GM19043 (cell line): ENCODE measurements at regions not wholly inside any gene's neighbourhood (a gene's known extent, or its start where the extent isn't known, plus 50 kb on each side); places are given as distances from the start of the nearest gene placed in this dataset.

ENCODE experiments used
- ATAC-seq: cut with Tn5 transposase; IDR thresholded peaks from one replicate; pipeline ENCODE4 v1.9.1; 2021; ENCODE audit warnings: low read depth; ENCODE audit not compliant: unreplicated experiment

DNA sequence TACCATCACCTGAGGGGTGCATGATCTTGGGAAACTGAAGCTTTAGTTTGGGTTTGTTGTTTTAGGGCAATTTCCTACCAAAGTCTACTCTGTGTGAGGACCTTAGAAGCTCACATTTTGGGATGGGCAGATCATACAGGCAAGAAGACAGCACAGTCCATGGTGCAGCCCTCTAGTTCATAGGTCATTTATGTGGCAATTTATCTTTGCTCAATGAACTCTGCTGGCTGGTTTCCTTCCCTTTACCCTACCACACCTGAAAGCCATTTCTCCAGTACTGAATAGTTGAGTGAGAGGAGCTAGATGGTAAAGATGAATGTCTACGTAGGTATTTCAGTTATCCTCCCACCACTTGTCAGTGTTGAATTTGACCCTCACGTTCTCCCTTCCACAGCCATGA lies 87.5 kb upstream of the KLF12 start:
- ATAC-seq = no peak

DNA sequence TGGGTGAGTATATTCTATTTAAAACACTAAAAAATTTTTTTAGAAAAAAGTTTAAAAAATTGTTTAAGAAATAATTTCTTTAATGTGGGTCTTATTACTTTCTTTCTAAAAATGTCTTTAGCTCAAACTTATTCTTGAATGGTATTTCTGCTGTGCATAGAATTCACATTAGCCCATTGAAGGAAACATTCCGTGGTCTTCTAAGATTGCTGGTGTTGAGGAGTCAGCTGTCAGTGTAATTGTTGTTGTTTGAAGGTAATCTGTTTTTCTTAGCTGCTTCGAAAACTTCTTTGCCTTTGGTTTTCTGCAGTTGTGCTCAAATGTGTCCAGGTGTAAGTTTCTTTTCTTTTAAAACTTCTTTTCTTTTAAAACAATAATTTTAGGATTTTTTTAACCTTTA lies 85.4 kb upstream of the KLF12 start:
- ATAC-seq = no peak

DNA sequence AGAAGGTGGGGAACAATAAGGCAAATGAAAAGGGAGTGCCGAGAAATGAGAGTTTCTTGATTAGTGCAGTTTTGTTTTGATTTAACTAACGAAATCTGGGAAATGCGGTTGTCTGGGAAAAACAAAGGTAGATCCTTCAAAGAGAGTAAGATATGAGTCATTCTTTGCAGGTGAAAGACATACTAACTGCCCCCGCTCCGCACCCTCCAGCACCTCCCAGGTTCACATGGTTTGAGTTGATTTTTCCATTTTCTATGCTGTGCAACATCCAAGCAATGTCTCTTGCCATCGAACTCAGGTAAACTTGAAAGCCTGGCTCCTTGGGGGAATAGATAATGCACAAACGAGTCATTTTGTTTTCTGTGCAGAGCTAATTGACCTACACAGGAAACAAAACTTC lies 84.1 kb upstream of the KLF12 start:
- ATAC-seq = no peak

DNA sequence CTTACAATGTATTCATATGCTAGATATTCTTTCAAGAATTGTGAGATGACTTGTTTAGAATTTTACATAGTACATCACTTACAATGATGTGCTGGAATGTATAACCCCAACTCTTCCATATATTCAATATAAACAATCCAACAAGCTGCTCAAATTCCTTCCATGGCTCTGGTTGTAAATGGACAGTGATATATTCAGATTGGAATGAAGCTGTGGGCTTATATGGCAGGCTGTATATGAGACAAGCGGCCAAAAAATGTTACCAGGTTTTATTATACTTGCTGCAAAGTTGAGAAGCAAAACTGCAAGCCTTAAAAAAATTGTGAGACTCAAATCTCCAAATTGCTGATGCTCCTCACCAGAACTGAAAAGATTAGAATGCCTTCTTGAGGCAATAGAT lies 83.6 kb upstream of the KLF12 start:
- no peak for ATAC-seq

DNA sequence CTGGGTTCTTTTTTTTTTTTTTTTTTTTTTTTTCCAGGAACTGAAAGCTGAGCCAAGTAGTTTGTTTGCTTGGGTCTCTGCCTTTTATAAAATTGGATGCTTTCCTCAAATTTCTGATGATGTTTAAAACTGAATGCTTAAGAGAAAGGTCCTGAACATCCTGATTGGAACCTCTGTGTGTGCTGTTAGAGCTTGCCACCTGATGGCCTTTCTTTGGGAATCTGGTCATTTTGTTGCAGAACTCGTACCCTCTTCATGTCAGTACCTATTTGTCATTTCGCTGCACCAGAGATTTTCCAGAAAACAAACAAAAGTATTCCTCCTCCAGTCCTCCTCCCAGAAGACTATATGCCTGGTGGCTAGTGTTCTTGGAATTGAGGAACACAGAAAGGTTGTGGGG lies 81.2 kb upstream of the KLF12 start:
- no peak for ATAC-seq

DNA sequence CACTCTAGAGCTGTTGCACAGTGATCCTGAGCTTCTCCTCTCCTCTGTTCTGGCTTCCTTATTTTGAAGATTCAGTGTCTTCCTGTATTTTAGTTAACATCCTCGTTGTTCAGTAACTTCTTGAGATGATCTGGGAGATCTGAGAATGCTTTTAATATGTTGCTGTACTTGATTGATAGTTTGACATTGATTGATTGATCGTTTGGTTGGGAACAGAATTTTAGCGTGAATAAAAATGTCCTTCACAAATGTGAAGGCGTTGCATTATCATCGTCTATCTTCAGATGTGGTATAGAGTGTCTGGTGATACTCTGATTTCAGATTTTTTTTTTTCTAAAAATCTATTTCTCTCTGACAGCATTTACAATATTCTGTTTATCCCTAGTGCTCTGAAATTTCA lies 80.1 kb upstream of the KLF12 start:
- ATAC-seq = no peak

DNA sequence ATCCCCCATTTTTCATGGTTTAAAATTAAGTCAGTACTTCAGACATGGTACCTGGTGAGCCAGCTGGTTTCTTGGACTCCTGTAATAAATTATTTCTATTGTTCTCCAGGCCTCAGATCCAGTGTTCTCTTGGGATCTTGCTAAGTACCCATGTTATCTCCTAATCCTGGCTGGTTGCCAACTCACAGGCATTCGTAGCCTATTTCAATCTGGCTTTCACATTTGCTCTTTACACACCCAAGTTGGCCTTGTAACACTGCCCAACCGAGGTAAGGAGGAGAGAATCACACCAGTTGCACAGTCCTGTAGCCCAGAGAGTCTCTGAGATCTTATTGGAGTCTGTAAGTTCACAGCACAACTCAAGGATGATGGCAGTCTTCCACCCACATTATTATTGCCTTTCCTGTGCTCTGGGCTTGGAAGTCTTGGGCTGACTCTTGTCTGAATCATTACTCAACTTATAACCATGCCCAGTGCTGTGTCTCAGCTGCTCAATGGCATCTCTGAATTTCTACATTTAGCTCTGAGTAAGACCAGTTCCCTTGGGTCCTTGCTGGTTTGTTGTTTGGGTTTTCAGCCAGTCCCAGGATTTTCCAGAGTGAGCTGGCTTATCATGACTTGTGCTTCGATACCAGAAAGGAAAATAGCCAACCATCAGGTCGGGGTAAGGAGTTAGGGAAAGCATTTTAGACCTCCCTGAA lies 76.6 kb upstream of the KLF12 start:
- ATAC-seq = no peak

DNA sequence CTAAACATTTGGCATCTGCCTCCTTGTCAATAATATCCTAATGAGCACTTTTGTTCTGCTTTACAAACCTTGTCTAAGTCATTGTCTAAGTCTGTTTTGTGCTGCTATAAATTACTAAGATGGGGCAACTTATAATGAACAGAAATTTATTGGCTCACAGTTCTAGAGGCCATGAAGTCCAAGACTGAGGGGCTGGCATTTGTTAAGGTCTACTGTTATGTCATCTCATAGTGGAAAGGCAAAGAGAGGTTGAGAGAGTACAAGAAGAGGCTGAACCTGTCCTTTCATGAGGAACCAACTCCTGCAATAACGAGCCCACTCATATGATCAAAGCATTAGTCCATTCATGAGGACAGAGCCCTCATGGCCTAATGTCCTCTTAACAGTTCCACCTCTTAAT lies 72.7 kb upstream of the KLF12 start:
- ATAC-seq = no peak

DNA sequence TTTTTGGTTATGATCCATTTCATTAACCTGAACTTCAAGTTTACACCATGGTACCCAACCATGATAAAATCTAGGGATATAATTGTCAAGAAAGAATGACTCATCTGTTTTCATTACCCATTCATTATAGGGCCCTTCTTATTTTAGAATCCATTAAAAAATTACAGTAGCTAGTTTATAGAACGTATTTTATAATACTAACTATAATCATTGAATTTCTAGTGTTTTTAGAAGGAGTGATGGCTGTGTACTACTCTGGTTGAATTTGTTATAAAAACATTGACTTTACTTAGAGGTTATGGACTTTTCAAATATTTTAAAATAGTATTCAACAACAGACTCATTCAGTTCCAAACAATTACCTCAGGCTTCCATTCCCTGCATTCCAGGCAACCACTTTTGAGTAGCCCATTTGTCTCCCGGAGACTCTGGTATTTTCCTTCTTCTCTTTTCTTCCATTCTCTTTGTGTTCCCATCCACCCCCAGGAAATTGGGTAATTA lies 71.9 kb upstream of the KLF12 start:
- ATAC-seq = no peak

DNA sequence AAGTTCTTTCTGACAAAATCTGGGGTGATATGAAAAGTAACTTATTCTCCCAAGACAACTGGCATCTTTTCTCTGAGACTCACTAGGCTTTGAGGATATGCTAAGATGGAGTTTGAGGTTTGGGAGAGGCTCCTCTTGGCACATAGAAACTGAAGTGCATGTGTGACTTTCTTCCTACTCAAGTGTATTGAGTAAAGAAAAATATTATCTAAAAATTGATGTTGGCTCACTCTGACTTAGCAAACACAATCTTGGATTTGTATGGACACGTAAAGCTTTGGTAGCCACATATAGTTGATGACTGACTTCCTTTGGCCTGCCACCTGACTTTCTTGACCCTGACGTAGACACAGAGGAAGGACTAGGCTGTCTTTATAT lies 71.1 kb upstream of the KLF12 start:
- no peak for ATAC-seq

DNA sequence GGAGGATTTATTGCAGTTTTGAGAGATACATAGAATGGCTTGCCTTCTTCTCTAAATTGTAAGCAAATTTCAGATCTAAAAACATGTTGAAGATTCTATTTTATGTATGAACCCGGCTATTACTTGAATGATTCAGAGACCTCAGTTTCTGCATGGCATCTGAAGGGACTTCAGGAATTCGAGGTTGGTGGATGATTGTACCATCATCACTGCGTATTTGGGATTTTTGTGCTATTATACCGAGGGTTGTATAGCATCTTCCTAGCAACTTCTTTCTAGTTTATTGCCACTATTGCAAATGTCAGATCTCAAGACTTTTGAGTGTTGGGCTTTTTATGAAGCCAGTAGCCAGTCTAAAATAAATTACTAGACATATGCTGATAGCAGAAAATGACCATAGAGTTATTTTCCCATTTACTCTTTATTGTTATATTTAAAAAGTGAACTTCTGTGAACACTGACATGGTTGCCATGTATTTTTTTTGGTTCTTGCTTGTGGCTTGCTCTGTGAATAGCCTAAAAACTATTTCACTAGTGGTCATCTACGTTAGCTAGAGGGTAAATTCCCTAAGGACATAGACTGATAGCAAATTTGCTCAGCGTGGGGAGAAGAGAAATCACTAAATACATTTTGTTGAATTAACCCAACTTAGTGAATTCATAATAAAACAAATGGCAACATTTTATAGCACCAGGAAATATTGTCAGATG lies 70.6 kb upstream of the KLF12 start:
- ATAC-seq = no peak

DNA sequence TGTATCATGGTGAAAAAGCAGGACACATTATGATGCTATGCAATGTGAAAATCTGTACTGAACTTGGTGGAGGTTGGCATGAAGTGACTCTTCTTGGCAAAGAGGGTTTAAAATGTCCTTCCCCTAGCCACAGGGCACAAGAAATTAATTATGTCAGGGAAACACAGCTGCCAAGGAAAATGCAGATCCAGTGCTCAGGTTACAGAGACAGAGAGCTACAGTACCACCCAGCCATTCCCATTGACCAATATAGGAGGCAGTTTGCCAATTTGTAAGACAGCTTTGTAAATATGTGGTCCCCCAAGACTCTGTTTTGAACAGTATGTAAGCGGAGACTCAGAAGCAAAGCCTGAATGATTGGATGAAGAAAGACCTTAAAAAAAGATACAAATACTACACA lies 69.4 kb upstream of the KLF12 start:
- ATAC-seq = no peak

DNA sequence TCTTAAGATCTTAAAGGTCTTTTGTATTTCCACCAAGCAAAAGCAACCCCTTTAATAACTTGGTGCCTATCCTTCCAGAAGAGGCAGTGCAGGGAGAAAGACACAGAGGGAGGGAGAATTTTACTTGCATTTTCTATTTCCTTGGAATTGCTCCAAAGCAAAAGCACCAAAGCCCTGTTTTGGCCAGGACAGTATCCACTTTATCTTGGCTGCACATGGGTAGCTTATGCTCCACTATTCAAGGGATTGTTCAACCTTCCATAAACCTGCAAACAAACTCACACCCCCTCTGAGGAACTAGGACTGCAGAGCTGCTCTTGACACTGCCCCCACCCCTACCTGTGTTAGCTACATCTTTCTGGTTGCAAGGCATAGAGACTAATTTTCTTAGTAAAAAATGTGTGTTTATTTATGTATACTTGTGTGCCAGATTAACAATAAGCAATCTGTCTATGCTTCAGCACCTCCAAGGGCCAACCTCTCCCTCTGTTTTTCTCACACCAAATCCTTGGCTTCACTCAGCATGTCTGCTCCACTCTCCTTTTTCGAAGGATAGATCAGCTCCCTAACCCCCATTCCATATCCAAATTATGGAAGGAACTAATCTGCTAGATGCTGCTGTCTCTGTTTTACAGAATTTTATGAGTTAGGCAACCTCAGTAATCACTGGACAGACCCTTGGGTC lies 68.1 kb upstream of the KLF12 start:
- no peak for ATAC-seq

DNA sequence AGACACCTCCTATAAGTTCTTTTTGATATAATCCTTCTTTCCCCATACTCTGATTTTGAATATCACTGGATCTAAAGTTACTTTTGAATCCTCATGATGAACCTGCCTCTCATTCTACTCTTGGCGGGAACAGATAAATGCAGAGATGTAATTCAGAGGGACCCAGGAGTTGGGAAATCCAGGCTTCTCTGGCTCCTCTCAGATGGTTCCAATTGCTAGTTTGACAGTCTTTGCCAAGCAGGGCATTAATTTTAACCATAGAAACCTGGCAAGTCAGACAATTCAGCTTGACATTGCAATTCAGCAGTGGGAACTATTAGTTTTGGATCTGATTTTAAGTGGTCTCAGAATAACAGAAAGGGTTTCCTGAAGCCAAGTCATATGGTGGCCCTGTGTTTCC lies 67.3 kb upstream of the KLF12 start:
- ATAC-seq = no peak

DNA sequence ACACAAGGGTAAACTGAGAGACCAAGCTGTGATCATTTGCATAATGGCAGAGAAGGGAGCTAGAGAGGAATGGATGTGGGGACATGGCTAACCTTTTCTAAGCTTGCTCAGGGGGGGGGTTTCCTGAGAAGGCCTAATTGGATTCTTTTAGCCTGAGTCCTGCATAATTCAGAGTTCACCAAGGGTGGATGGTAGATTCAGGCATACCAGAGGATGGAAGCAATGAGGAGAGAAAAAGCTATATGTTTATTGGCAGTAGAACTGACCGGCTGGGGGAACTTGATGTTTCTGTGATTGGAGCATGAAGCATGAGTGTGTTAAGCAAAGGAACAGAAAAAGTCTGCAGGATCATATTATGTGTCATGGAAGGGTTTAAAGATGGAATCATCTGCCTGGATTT lies 65.9 kb upstream of the KLF12 start:
- ATAC-seq = no peak

DNA sequence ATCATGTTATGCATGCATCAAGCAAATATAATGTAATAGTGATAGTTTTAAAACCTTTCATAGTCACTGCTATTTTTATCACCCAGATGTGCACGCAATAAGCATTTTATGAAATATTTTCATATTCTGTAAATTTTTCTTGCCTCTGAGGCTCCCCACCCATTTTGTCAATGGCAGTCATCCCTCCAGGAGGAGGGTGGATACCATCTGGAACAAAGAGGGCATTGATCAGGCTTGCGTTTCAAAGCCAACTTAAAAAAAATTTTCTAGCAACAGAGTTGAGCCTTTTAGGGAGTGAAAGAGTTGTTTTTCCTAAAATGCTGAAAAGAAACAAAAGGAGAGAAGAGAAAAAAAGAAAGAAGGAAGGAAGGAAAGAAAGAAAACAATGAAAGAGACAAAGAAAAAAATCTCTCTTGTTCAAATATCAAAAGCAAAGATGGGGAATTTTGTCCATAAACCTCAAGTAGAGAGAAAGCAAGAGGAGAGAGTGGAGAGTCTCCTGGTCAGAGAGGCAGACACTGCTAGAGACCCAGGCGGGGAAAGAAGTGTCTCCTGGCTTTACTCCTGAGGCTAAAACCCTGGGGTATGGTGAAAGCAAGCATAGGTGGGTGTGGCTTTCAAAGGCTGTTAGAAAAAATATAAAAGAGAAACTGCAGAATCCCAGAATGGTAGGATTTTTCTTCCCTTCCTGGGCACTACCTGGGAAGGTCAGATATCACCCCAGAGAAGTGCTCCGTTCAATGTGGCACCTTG lies 63.6 kb upstream of the KLF12 start:
- no peak for ATAC-seq

DNA sequence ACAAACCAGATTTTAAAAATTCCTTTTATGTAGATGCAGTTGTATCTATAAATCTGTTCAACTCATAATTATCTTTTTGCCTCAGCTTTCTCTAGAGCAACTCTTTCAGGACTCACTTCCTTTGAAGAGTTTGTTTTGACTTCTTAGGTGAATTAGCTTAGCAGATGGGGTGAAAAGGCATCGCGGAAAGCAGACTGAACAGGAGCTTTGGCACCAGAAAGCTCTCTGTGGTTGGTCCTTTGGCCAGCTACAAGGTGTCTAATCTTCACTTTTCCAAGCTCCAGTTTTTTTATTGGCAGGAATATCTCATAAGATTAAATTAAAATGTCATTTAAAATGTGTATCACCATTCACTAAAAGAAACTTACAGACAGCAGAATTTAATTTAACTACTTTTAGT lies 60.6 kb upstream of the KLF12 start:
- ATAC-seq = no peak

DNA sequence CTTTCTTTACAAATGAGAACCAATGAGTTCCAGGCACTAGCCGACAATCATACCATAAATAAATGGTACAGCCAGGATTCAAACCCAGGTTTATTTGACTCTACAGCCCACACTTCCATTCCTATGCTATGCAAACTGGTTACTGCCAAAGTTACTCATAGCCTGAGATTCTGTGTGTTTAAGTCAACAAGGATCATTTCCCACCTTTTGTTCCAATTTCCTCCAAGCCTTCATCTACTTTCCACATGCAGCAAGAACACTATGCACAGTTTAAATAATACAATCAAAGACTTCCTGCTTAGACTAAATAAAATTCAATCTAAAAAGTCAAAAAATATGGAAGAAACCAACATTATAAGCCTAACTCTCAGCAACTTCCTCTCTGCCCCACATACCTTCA lies 59.2 kb upstream of the KLF12 start:
- no peak for ATAC-seq

DNA sequence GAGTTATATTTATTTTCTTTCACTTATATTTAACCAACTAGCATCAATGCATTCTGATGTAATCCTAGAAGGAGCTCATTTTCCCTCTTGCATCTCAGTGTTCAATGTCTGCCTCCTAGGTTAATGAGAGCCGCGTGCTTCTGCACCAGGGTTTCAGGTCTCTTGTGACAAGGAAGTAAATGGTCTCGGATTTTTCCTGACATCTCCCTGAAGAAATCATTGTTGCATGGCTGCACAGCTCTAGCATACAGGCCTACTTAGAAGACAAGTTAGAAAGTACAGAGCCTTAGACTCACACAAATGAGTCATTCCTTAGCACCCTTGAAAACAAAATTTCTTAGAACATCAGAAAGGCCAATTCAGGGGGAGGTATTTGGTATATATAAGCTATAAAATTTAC lies 57.2 kb upstream of the KLF12 start:
- ATAC-seq = no peak

DNA sequence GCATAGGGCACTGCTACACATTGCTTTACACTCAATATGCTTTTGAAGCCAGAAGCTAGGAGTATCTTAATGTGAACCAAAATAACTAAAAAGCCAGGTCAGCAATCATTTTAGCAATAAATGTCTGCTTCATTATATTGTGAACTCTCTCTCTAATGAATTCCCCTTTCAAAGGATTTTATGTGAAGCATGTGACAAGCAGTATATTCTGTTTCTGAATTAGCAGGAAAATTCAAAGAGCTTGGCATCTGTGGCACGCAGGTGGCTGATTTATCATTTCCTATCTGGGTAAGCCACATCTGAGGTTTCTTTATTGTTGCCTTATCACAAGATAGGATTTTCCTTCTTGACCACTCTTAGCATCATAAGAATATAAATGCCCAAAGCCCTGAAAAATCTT lies 56.8 kb upstream of the KLF12 start:
- no peak for ATAC-seq

DNA sequence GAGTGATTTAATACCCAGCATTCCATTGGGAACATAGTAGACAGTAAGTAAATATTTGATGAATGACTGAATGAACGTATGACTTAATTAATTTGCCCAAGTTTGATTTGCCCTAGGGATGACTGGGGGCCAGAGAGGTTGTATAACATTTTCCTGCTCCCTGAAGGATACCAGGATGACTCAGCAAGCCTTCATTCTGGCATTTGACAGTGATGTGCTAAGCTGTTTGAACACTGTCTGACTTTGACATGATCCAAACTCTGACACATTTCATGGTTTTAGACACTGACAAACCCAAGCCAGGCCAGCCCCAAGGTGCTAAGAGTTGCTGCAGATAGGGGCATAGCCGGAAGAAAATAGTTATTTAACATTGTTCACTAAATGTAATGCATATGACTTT lies 53.4 kb upstream of the KLF12 start:
- no peak for ATAC-seq
